ENCODE measurements at regions not wholly inside any gene's neighbourhood (a gene's known extent, or its start where the extent isn't known, plus 50 kb on each side); places are given as distances from the start of the nearest gene placed in this dataset.

DNA sequence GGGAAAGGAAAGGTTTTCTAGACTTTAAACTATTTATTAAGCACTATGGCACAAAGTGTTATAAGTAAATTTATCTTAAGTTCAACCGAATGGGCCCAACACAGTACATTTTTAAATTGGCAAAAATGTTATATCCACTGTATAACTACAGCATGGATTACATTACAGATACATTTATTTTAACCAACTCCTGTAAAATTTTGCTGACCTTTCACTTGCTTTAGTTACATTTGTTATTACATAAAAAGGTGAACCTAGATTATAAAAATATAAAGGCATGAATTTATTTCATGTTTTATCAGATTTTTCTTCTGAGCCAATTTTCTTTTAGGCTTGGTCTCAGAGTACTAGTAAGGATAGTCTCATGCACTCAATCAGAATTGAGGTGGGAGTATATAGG, 221.9 kb upstream of the GBE1 start:
- no peak overlapping the region for H3K4me3 ChIP-seq
- 80 to 94% methylated on average over 1 of the region's 1 CpG for WGBS, 2 donors
- no peaks in the 10 kb centered on the region for H3K36me3 ChIP-seq (ENCODE audit: low read depth, missing control alignments)
- no peak for DNase-seq
- H3K9me3 ChIP-seq: no peaks in the 10 kb centered on the region
- H3K4me1 ChIP-seq: no peaks in the 10 kb centered on the region
- no peaks in the 10 kb centered on the region for H3K27me3 ChIP-seq
- no peak overlapping the region for H3K27ac ChIP-seq
- intact Hi-C loops (cut with DNase I; ENCODE audit: low total_unique reads): no loop called here
- TF ChIP-seq CTCF (IDR thresholded peaks at IDR 0.05) (no peak), POLR2A (IDR thresholded peaks at IDR 0.05) (no peak)

DNA sequence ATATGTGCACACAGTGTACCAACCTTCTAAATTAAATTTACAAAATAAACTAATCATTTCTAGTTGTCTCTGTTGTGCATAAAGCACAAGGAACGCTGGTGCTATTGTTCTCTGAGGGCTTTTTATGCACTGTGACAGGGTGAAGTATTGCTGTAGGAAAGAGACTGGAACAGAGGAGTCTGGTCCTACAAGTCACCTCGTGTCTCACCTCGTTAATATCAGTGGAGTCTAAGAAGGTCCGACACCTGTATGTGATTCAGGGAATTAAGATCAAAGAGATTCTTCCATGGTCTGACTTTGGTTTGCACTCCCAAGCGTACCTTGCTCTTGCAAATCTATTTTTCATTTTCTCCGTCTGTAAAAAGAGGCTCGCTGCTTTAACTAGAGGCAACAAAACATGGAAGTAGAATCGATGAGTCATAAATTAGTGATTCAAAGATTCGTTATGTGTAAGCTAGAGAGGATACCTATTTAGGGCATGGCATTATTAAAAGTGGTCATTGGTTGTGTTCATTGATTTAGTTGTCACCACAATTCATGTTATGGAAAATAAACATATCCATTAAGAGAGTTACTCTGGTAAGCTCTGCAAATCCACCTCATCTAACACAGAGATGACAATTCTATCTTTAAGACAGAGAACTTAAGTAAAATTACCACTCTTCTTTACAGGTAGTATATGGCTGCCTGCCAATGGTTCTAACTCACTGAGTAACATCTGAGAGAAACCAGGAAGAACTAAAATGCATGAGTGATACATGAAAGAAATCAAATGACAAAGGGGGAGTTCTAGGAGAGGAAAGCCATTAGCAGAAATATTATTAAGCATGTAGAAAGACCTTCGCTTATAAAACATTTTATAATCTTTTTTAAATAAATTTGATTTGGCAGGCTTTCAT, 219.4 kb upstream of the GBE1 start:
- Histone ChIP-seq H3K27me3 (no peaks in the 10 kb centered on the region), H3K9me3 (no peaks in the 10 kb centered on the region), H3K4me1 (no peaks in the 10 kb centered on the region), H3K27ac (no peak overlapping the region), H3K36me3 (ENCODE audit: low read depth, missing control alignments) (no peaks in the 10 kb centered on the region), H3K4me3 (no peak overlapping the region)
- TF ChIP-seq CTCF (IDR thresholded peaks at IDR 0.05) (no peak), POLR2A (IDR thresholded peaks at IDR 0.05) (no peak)
- 79 to 88% methylated on average over 10 of the region's 10 CpGs for WGBS, 2 donors
- DNase-seq: no peak
- intact Hi-C loops (cut with DNase I; ENCODE audit: low total_unique reads): no loop called here

DNA sequence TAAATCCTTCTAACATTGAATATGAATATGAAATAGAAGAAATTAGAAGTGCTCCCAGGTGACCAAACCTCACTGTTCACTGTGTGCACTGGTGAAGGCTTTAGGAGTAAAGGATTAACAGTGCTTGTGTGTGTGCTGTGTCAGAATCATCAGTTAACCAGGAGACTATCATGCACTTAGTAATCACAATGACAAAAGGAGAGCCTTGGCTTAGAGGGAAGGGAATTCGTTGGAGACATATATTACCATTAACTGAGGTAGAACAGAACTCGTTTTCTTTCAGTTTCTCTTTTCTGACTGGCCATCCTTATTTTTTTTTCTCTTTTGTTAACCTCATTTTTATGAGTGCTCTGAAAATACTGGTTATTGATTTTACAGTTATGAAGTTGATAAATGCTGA, 213.3 kb upstream of the GBE1 start:
- Histone ChIP-seq H3K27ac (no peak overlapping the region), H3K9me3 (no peaks in the 10 kb centered on the region), H3K4me1 (no peaks in the 10 kb centered on the region), H3K36me3 (ENCODE audit: low read depth, missing control alignments) (no peaks in the 10 kb centered on the region), H3K4me3 (no peak overlapping the region), H3K27me3 (no peaks in the 10 kb centered on the region)
- TF ChIP-seq POLR2A (IDR thresholded peaks at IDR 0.05) (no peak), CTCF (IDR thresholded peaks at IDR 0.05) (no peak)
- intact Hi-C loops (cut with DNase I; ENCODE audit: low total_unique reads): no loop called here
- WGBS, 2 donors: 65 to 74% methylated on average over 2 of the region's 2 CpGs
- DNase-seq: no peak

DNA sequence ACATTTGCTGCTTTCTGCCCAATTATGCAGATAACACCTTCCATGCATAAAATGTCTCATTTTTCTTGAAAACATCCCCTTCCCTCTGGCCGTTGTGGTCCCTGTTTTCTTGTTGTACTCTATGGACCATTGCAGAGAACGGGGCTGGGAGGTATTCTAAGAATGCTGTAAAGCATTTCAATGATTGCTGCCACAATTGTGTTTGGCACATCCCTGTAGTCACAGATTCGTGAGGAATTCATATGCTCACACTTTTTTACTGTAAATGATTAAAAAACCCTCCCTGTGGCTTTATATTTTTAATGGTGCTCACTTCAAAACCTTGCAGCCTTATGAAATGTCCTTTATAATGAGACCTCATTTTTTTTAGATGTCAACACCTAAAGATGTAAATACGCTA, 207.2 kb upstream of the GBE1 start:
- WGBS, 2 donors: 69 to 77% methylated on average over 4 of the region's 4 CpGs
- no peak overlapping the region for H3K4me3 ChIP-seq
- no peaks in the 10 kb centered on the region for H3K9me3 ChIP-seq
- no peaks in the 10 kb centered on the region for H3K27me3 ChIP-seq
- intact Hi-C loops (cut with DNase I; ENCODE audit: low total_unique reads): loop anchor here (5.0 kb wide), 1 partner anchor 44 kb away; no protein-coding TSS in a partner anchor
- H3K4me1 ChIP-seq: no peaks in the 10 kb centered on the region
- H3K27ac ChIP-seq: no peak overlapping the region
- H3K36me3 ChIP-seq (ENCODE audit: low read depth, missing control alignments): no peaks in the 10 kb centered on the region
- TF ChIP-seq POLR2A (IDR thresholded peaks at IDR 0.05): no peak
- no peak for DNase-seq

GRCh38 chr3:81967393-81967792, 205.9 kb upstream of the GBE1 start:
- TF ChIP-seq CTCF (IDR thresholded peaks at IDR 0.05) (no peak), POLR2A (IDR thresholded peaks at IDR 0.05) (no peak)

More at GRCh38 chr3:81967393-81967792, 205.9 kb upstream of the GBE1 start:
- intact Hi-C loops (cut with DNase I; ENCODE audit: low total_unique reads): loop anchor here (5.0 kb wide), 1 partner anchor 45 kb away; no protein-coding TSS in a partner anchor
- no peaks in the 10 kb centered on the region for H3K27me3 ChIP-seq
- no peaks in the 10 kb centered on the region for H3K4me1 ChIP-seq
- no peak overlapping the region for H3K4me3 ChIP-seq
- no peak for DNase-seq
- no peaks in the 10 kb centered on the region for H3K9me3 ChIP-seq
- H3K36me3 ChIP-seq (ENCODE audit: low read depth, missing control alignments): no peaks in the 10 kb centered on the region
- H3K27ac ChIP-seq: no peak overlapping the region

Measured in testis (tissue), 2 donors.